Body of pancreas (tissue), 4 donors: ENCODE measurements at regions not wholly inside any gene's neighbourhood (a gene's known extent, or its start where the extent isn't known, plus 50 kb on each side); places are given as distances from the start of the nearest gene placed in this dataset.
"Not testable (repeated sequence)": the region's sequence is repeated elsewhere in the genome, so short reads cannot be mapped to it uniquely, and the experiment has no call there.

Experiments
- CTCF ChIP-seq, 7 experiments: fragments of 450-650 bp in 4 of 7; fragments of 200-600 bp in 3 of 7; sonication (generic) in 3 of 7; IDR thresholded peaks; one replicate each; pipeline ENCODE4 v1.5.1; 2016 to 2019; ENCODE audit warnings: antibody characterized with exemption in 7 of 7
- POLR2A ChIP-seq, 3 donors: fragments of 450-650 bp; IDR thresholded peaks; one replicate each; pipeline ENCODE4 v1.6.1; 2016; ENCODE audit warnings: antibody characterized with exemption in 3 of 3, mild to moderate bottlenecking in 2 of 3

- TF ChIP-seq POLR2A, CTCF (IDR thresholded peaks at IDR 0.05): not testable (repeated sequence)
Measured at GRCh38 chr9:40991100-40991740, 137.3 kb downstream of the FOXD4L6 start.
